Myocyte (in vitro differentiated cells): ENCODE measurements at regions not wholly inside any gene's neighbourhood (a gene's known extent, or its start where the extent isn't known, plus 50 kb on each side); places are given as distances from the start of the nearest gene placed in this dataset.

Experiments
- DNase-seq: peaks from one replicate; pipeline ENCODE4 v3.0.0-alpha.2; 2012; ENCODE audit warnings: low read depth

- DNase-seq, result no peak
Observed at GRCh38 chr2:177036747-177037146, 175.8 kb upstream of the HNRNPA3 start.

- no peak for DNase-seq
Observed at GRCh38 chr2:177037569-177037968, 175.0 kb upstream of the HNRNPA3 start.

GRCh38 chr2:177038787-177039484 is 173.7 kb upstream of the HNRNPA3 start:
- no peak for DNase-seq

- no peak for DNase-seq
Observed at GRCh38 chr2:177042311-177042710, 170.3 kb upstream of the HNRNPA3 start.

GRCh38 chr2:177044671-177045070 is 167.9 kb upstream of the HNRNPA3 start:
- no peak for DNase-seq

GRCh38 chr2:177048981-177049380 is 163.6 kb upstream of the HNRNPA3 start:
- DNase-seq, result no peak

- no peak for DNase-seq
Observed at GRCh38 chr2:177051278-177051677, 161.3 kb upstream of the HNRNPA3 start.

GRCh38 chr2:177052471-177052870 is 160.1 kb upstream of the HNRNPA3 start:
- no peak for DNase-seq

GRCh38 chr2:177053038-177053437 is 159.6 kb upstream of the HNRNPA3 start:
- DNase-seq, result no peak

- DNase-seq, result no peak
Observed at GRCh38 chr2:177053716-177054115, 158.9 kb upstream of the HNRNPA3 start.

GRCh38 chr2:177056481-177056929 is 156.1 kb upstream of the HNRNPA3 start:
- DNase-seq, result no peak

GRCh38 chr2:177058747-177059146 is 153.8 kb upstream of the HNRNPA3 start:
- DNase-seq, result no peak

GRCh38 chr2:177059293-177059692 is 153.3 kb upstream of the HNRNPA3 start:
- DNase-seq, result no peak

- DNase-seq, result no peak
Observed at GRCh38 chr2:177063331-177063730, 149.3 kb upstream of the HNRNPA3 start.

GRCh38 chr2:177064422-177064821 is 148.2 kb upstream of the HNRNPA3 start:
- DNase-seq, result no peak

GRCh38 chr2:177068967-177069366 is 143.6 kb upstream of the HNRNPA3 start:
- DNase-seq, result no peak

GRCh38 chr2:177072090-177072489 is 140.5 kb upstream of the HNRNPA3 start:
- DNase-seq, result no peak

- no peak for DNase-seq
Observed at GRCh38 chr2:177073611-177074010, 139.0 kb upstream of the HNRNPA3 start.

- DNase-seq, result no peak
Observed at GRCh38 chr2:177074099-177074710, 138.4 kb upstream of the HNRNPA3 start.

GRCh38 chr2:177075254-177075653 is 137.3 kb upstream of the HNRNPA3 start:
- DNase-seq, result no peak

GRCh38 chr2:177076636-177077179 is 135.9 kb upstream of the HNRNPA3 start:
- DNase-seq, result no peak

- no peak for DNase-seq
Observed at GRCh38 chr2:177077778-177078177, 134.8 kb upstream of the HNRNPA3 start.

GRCh38 chr2:177078416-177078815 is 134.2 kb upstream of the HNRNPA3 start:
- DNase-seq, result no peak
